ENCODE measurements at regions not wholly inside any gene's neighbourhood (a gene's known extent, or its start where the extent isn't known, plus 50 kb on each side); places are given as distances from the start of the nearest gene placed in this dataset.
"Not testable (repeated sequence)": the region's sequence is repeated elsewhere in the genome, so short reads cannot be mapped to it uniquely, and the experiment has no call there.

DNA sequence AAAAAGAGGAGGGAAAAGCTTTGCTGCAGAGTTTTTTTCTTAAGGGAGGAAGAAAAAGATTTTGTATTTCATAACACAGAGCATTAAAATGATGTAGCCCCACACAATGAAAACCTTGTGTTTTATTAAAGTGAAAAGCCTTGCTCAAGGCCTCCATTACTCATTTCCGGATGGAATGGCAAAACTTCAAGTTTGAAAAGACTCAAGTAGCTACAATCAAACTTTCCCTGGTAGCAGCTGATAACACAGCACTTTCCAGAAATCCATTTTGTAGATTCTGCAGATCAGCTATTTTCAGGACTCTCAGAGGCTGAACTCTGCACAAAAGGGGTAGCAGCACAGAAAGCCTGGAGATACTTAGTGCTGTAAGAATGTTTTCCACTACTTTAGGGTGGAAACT is 374.8 kb downstream of the NFIB start:
- peaks cover 6 to 14% of the 10 kb centered on the region in 2 donors for H3K9me3 Mint-ChIP-seq
- H3K4me3 Mint-ChIP-seq = no peak overlapping the region
- no peaks in the 10 kb centered on the region for H3K4me1 Mint-ChIP-seq
- H3K27me3 Mint-ChIP-seq = no peaks in the 10 kb centered on the region
- H3K27ac Mint-ChIP-seq = no peak overlapping the region
- no peak for DNase-seq
- ATAC-seq = no peak

DNA sequence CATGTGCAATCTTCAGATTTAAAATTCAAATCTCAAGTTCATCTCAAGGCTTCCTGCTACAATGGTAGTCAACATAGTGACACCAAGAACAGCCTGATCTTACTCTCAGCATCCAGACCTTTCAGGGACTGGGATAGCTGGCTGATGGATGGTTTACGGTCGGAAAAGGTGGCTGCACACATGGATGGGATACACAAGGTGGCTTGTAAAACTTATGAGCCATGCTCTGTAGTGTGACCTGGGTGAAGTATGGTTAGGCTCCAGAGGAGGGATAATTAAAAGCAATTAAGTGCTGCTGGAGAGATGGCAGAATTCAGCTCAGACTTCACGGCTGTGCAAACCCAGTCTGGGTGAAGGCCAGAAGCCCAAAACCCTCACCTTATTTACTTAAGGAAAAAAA is 379.5 kb downstream of the NFIB start:
- Mint-ChIP-seq H3K4me1 (no peaks in the 10 kb centered on the region), H3K4me3 (no peak overlapping the region), H3K27me3 (no peaks in the 10 kb centered on the region), H3K9me3 (peaks cover 0 to 8% of the 10 kb centered on the region in 2 donors), H3K27ac (no peak overlapping the region)
- no peak for DNase-seq
- no peak for ATAC-seq

DNA sequence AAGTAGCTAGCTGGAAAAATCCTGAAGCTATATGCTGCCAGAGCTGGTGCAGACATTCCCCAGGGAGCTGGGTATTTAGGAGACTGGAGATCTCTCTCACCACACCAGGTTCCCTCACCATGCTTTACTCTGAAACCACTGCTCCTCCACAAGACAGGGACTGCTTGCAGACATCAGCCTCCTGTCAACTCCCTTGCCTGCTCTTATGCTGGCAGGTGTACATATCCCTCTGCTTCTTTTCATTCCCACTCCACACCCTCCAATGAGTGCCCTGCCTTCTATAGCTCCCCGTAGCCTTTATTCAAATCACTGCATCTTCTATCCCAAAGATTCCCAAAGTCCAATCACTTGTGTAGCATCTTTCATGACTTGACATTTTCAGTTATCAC is 380.7 kb downstream of the NFIB start:
- H3K9me3 Mint-ChIP-seq = peaks cover 0 to 8% of the 10 kb centered on the region in 2 donors
- H3K27ac Mint-ChIP-seq = no peak overlapping the region
- H3K27me3 Mint-ChIP-seq = no peaks in the 10 kb centered on the region
- DNase-seq (no peak), ATAC-seq (no peak)
- no peaks in the 10 kb centered on the region for H3K4me1 Mint-ChIP-seq
- H3K4me3 Mint-ChIP-seq = no peak overlapping the region

DNA sequence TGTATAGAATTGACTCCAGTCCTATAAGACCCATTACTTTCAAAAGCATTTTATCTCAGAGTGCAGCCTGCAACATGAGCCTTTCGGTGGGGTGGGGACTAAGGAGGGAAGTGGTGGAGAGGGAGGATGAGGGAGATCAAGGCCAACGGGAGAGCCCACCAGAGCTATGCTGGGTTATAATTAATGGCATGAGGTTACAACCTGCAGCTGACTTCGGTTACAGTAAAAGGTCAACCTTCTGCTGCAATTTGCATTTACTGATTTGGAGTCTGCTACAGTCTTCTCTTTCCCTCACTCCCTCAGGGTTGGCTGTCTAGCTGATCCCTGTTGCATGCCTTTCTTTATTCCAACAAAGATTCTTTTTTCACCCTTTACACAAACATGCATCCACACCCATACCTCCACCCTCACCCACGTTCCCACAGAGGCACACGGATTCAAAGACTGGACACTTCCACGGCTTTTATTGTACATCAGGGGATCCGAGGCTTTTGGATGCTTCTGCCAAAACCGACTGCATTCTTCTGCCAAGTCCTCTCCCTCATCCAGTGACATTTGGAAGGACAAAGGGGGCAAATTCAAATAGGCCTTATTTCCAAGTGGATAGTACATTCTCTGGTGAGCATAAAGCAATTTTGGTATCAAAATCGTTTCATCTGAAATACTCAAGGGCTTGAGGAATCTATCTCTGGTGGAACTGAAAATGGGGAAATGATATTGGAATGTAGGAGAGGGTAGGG is 381.2 kb downstream of the NFIB start:
- H3K4me3 Mint-ChIP-seq = no peak overlapping the region
- H3K27me3 Mint-ChIP-seq = no peaks in the 10 kb centered on the region
- no peak for ATAC-seq
- peaks cover 0 to 8% of the 10 kb centered on the region in 2 donors for H3K9me3 Mint-ChIP-seq
- no peak overlapping the region for H3K27ac Mint-ChIP-seq
- DNase-seq = no peak
- H3K4me1 Mint-ChIP-seq = no peaks in the 10 kb centered on the region

DNA sequence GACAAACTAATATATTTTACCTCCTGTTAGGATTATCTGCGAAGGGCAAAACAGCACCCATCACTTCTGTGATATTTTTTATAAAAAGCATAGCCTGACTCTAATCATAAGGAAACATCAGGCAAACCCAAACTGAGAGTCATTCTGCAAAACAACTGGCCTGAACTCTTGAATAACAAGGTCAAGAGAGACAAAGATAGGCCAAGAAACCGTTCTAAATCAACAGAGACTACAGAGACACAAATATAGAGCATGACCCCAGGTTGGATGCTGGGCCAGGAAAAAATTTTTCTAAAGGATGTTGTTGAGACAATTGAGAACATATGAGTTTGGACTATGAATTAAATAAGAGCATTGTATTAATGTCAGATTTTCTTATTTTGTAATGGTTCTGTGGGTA is 384.9 kb downstream of the NFIB start:
- DNase-seq = no peak
- Mint-ChIP-seq H3K27ac (no peak overlapping the region), H3K4me1 (no peaks in the 10 kb centered on the region), H3K27me3 (no peaks in the 10 kb centered on the region), H3K9me3 (peaks cover 5 to 7% of the 10 kb centered on the region in 2 donors), H3K4me3 (no peak overlapping the region)
- no peak for ATAC-seq

DNA sequence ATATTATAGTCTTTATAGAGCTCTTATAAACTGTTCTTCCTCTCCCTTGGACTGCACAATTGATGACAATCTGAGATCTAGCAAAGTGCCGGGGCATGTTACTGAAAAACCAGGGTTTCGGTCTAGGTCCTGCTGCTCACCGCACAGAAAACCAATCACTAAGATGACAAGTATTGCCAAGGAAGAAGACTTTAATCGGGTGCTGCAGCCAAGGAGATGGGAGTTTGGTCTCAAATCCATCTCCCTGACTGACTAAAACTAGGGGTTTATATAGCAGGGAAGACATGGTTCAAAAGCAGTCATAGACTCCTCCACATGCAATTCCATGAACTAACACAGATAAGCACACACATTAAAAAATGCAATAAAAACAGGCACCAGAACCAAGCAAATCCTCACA is 390.6 kb downstream of the NFIB start:
- ATAC-seq (no peak), DNase-seq (no peak)
- Mint-ChIP-seq H3K9me3 (peaks cover 5 to 7% of the 10 kb centered on the region in 2 donors), H3K27me3 (no peaks in the 10 kb centered on the region), H3K4me3 (no peak overlapping the region), H3K27ac (no peak overlapping the region), H3K4me1 (no peaks in the 10 kb centered on the region)

DNA sequence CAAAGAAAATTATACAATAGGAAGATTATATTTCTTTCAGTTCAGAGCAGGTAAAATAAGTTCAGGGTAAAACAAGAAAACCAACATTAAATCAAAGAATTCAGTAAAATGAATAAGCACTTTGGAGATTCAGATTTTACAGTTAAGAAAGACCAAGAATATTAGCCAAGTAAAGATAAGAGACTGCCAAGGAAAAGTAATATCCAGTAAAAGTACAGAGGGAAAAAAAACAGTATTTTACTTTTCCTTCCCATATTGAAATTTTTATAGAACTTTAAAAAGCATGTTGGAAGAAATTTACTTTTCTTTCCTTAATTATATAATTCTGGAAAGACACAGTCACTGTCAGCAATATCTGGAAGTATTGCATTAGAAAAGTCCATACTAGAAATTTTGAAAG is 393.4 kb downstream of the NFIB start:
- Mint-ChIP-seq H3K4me3 (no peak overlapping the region), H3K4me1 (no peaks in the 10 kb centered on the region), H3K9me3 (no peaks in the 10 kb centered on the region), H3K27ac (no peak overlapping the region), H3K27me3 (no peaks in the 10 kb centered on the region)
- ATAC-seq (no peak), DNase-seq (no peak)

DNA sequence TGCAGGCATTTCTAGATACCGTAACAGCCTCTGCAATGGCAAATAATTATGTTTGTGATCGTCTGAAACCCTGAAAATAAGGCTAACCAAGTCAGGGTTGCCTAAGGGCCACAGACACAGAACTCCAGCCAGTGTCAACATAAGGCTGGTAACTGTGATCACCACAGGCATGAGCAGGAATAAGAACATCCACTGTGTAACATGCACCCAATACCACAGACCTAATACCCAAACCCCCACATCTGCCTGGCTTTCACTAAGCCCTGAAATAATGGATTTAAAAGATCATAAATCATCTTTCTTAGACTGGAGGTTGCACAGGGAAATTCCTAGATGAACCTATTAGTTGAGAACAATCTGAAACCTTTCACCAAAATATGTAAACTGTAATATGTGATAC is 394.5 kb downstream of the NFIB start:
- H3K4me1 Mint-ChIP-seq = no peaks in the 10 kb centered on the region
- no peak overlapping the region for H3K27ac Mint-ChIP-seq
- no peaks in the 10 kb centered on the region for H3K27me3 Mint-ChIP-seq
- no peaks in the 10 kb centered on the region for H3K9me3 Mint-ChIP-seq
- ATAC-seq = no peak
- no peak overlapping the region for H3K4me3 Mint-ChIP-seq
- no peak for DNase-seq

DNA sequence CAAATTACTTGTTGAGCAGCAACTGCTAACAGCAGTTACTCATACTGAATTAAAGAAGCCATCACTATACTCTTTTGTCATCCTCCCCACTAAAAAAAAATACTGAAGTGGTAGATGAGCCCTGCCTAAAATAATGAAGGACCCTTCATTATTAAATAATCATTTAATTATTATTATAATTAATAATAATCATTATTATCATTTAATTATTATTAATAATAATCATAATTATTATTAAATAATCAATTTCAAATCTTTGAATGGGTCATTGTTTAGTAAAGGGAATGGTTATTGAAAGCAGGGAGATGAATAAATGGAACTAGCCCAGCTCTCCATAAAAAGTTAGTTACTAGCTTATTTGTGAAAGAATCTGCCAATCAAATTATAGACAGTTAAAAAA is 396.4 kb downstream of the NFIB start:
- H3K27me3 Mint-ChIP-seq = no peaks in the 10 kb centered on the region
- H3K4me1 Mint-ChIP-seq = no peaks in the 10 kb centered on the region
- no peak overlapping the region for H3K4me3 Mint-ChIP-seq

DNA sequence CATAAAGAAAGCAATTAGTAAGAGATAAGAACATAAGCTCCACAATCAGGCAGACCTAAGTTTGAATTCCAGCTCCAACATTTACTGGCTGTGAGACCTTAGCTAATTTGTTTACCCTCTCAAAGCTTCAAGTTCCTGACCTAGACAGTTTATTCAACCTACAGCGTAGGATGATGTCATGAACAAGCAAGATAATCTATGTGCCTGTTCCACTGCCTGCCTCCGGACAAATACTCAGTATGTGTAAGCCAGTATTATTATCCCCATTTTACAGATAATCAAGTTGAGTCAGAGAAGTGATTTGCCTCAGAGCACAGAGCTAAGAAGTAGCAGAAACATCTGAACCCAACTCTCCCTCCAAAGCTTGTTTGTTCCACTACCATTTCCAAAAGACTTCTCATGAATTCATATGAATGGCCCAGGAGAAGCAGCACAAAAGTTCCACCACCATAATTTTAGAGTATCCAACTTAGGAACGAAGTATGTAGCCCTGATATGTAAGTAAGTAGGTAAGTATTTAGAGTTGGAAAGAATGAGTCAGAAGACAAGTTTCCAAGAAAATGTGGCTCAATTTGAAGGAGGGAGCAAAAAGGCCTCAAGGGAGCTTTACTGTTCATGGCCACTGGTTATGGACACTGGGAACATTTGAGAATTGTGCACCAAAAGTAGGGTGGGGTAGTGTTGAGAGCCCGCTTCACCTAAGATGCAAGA is 398.2 kb downstream of the NFIB start:
- ATAC-seq = no peak
- no peak overlapping the region for H3K4me3 Mint-ChIP-seq

More for the DNA sequence above, 396.4 kb downstream of the NFIB start:
- ATAC-seq = no peak
- Mint-ChIP-seq H3K9me3 (peaks cover 0 to 4% of the 10 kb centered on the region in 2 donors), H3K27ac (no peak overlapping the region)
- no peak for DNase-seq

DNA sequence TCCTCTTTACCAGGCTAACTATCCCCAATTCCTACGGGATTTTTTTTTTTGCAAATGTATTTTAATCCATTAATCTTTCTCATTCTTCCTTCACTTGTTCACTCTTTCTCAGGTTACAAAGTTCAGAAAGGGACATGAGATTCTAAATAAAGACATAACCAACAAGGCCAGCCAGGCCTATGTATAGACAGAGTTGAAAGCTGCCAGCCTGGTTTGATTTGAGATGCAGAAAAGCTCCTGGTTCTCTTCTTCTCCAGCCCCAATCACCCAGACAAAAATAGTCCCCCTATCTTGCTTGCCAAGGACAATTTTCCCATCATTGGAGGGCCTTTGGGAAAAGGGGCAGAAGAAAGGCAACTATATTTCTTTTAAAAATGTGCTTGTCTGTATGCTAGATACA is 398.8 kb downstream of the NFIB start:
- Mint-ChIP-seq H3K4me3 (no peak overlapping the region), H3K27ac (no peak overlapping the region), H3K9me3 (peaks cover 0 to 4% of the 10 kb centered on the region in 2 donors), H3K27me3 (no peaks in the 10 kb centered on the region), H3K4me1 (no peaks in the 10 kb centered on the region)
- no peak for DNase-seq
- no peak for ATAC-seq

More for the DNA sequence above, 398.2 kb downstream of the NFIB start:
- no peak overlapping the region for H3K27ac Mint-ChIP-seq
- no peak for DNase-seq
- H3K4me1 Mint-ChIP-seq = no peaks in the 10 kb centered on the region
- no peaks in the 10 kb centered on the region for H3K27me3 Mint-ChIP-seq
- H3K9me3 Mint-ChIP-seq = peaks cover 0 to 4% of the 10 kb centered on the region in 2 donors

DNA sequence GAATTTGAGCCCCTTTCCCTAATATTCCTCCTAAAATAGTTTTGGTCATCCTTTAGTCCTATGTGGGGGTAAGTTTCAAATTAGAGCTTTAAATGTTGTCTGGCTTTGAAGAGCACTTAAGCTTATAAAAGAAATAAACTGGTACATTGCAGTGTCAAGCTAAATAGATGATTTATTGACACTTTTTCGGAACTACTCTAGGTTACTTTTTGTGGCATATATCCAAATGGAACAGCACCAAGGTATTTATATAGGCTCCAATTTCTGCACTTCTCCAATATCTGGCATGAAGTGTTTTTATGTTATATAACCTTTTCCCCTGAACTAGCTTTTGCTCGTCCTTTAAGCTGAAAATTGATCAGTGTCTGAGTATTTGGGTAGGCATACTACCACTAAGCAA is 402.5 kb downstream of the NFIB start:
- H3K4me1 Mint-ChIP-seq = no peaks in the 10 kb centered on the region
- no peak overlapping the region for H3K4me3 Mint-ChIP-seq
- no peak overlapping the region for H3K27ac Mint-ChIP-seq
- H3K9me3 Mint-ChIP-seq = peaks cover 0 to 4% of the 10 kb centered on the region in 2 donors
- ATAC-seq = no peak
- no peak for DNase-seq
- H3K27me3 Mint-ChIP-seq = no peaks in the 10 kb centered on the region

DNA sequence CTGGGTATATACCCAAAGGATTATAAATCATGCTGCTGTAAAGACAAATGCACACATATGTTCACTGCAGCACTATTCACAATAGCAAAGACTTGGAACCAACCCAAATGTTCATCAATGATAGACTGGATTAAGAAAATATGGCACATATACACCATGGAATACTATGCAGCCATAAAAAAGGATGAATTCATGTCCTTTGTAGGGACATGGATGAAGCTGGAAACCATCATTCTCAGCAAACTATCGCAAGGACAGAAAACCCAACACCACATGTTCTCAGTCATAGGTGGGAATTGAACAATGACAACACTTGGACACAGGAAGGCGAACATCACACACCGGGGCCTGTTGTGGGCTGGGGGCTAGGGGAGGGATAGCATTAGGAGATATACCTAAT is 406.1 kb downstream of the NFIB start:
- H3K27me3 Mint-ChIP-seq, H3K4me3 Mint-ChIP-seq, H3K9me3 Mint-ChIP-seq, H3K27ac Mint-ChIP-seq, ATAC-seq, H3K4me1 Mint-ChIP-seq, DNase-seq: not testable (repeated sequence)

DNA sequence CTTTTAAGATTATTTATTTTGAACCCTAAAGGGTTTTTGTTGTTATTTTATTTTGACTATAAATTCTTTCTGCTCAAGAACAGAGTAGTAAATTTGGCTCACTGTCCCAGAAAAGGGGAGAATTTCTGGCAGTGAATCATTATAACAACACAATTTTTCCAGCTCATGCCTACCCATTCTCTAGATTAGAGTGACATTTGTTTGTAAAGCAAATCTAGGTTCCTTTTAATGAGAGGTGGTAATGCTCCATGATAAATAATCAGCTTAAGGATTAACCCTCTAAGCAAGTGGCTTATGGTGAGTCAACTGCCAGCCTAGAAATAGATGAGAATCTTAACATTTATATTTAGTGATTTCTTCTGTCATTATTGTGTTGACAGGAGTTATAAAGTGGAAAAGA is 409.2 kb downstream of the NFIB start:
- Mint-ChIP-seq H3K4me3 (no peak overlapping the region), H3K27ac (no peak overlapping the region), H3K9me3 (no peaks in the 10 kb centered on the region), H3K4me1 (no peaks in the 10 kb centered on the region), H3K27me3 (no peaks in the 10 kb centered on the region)
- ATAC-seq = no peak
- no peak for DNase-seq

DNA sequence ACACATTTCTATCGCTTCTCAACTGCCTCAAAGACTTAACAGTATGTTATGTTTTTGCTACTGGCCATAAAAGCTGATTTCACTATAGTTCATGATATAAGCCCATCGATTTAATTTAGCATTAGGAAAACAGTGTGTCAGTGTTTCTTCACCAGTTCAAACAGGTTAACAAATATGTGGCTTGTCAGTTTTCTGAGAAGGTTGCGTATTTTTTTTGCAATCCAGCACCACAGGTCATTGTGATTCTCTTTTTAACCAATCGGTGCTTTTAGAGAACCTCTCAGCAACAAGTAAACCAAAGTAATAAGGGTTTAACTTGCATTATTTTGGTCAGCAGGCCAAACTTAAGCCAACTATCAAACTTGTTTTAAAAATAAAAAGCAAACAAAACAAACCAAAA is 409.6 kb downstream of the NFIB start:
- no peaks in the 10 kb centered on the region for H3K9me3 Mint-ChIP-seq
- no peak for ATAC-seq
- no peak overlapping the region for H3K27ac Mint-ChIP-seq
- H3K4me3 Mint-ChIP-seq = no peak overlapping the region
- H3K27me3 Mint-ChIP-seq = no peaks in the 10 kb centered on the region
- H3K4me1 Mint-ChIP-seq = no peaks in the 10 kb centered on the region
- no peak for DNase-seq

DNA sequence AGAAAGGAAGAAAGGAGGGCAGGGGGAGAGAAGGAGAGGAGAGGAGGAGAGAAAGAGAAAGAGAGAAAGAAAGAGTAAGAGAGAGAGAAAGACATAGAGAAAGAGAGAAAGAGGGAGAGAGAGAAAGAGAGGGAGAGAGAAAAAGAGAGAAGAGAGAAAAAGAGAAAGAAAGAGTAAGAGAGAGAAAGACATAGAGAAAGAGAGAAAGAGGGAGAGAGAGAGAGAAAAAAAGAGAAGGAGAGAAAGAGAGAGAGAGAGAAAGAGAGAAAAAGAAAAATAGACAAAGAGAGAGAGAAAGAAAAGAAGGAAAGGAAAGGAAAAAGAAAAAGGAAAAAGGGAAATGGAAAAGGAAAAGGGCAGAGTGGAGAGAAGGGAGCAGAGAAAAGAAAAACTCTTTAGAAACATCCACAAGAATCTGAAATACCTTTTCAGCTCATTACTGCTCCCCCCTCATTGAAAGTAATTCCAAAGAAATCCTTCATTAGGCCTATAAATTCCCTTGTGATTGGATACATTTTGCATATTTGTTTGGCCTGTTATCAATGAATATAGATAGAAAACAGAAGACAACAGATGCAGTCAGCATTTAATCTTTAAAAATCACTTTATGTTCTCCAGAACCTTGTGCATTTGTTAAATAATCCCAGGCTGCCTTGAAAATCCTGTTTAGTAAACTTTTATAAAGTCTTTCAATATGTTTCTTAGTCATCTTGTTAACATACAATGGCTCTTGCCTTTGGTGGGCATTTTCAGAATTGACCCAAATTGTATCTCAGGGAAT is 411.5 kb downstream of the NFIB start:
- no peak overlapping the region for H3K27ac Mint-ChIP-seq
- H3K9me3 Mint-ChIP-seq = no peaks in the 10 kb centered on the region
- ATAC-seq = no peak
- no peak overlapping the region for H3K4me3 Mint-ChIP-seq
- H3K4me1 Mint-ChIP-seq = no peaks in the 10 kb centered on the region
- DNase-seq = no peak
- H3K27me3 Mint-ChIP-seq = no peaks in the 10 kb centered on the region

All from stimulated activated naive CD8-positive, alpha-beta T cell treated with anti-CD3 and anti-CD28 coated beads, Interleukin-15, amount 100 ng/mL, for 72 hours (primary cell).